Sigmoid colon (tissue), 6 donors: ENCODE measurements at regions not wholly inside any gene's neighbourhood (a gene's known extent, or its start where the extent isn't known, plus 50 kb on each side); places are given as distances from the start of the nearest gene placed in this dataset.

ENCODE experiments used
- DNase-seq: peaks from one replicate; pipeline ENCODE4 v3.0.0-alpha.2; 2019
- H3K27ac ChIP-seq, 4 donors: fragments of 200-600 bp; sonication (generic); one replicate each; pipeline ENCODE4 v1.5.1; 2016 to 2019; ENCODE audit warnings: mild to moderate bottlenecking in 1 of 4
- H3K27me3 ChIP-seq, 3 donors: fragments of 200-600 bp; sonication (generic); one replicate each; pipeline ENCODE4 v1.5.1; 2019; ENCODE audit warnings: mild to moderate bottlenecking in 1 of 3
- H3K36me3 ChIP-seq, 4 donors: fragments of 200-600 bp; sonication (generic); one replicate each; pipeline ENCODE4 v1.5.1; 2016 to 2019
- H3K4me1 ChIP-seq, 4 donors: fragments of 200-600 bp; sonication (generic); one replicate each; pipeline ENCODE4 v1.5.1; 2017 to 2019
- H3K4me3 ChIP-seq, 4 donors: fragments of 200-600 bp; sonication (generic); one replicate each; pipeline ENCODE4 v1.5.1; 2017 to 2019; ENCODE audit warnings: mild to moderate bottlenecking in 2 of 4, moderate library complexity in 1 of 4
- H3K9me3 ChIP-seq, 4 donors: fragments of 200-600 bp in 3 of 4; sonication (generic) in 3 of 4; one replicate each; pipeline versions ENCODE4 v1.5.1 to v1.6.1; 2013 to 2019
- EP300 ChIP-seq, 4 donors: sonication (generic); formaldehyde crosslinking; IDR thresholded peaks; one replicate each; pipeline ENCODE4 v1.6.1; 2017; ENCODE audit warnings: antibody characterized with exemption in 4 of 4
- POLR2A ChIP-seq, 2 donors: fragments of 450-650 bp; IDR thresholded peaks; one replicate each; pipeline ENCODE4 v1.6.1; 2016; ENCODE audit warnings: antibody characterized with exemption in 2 of 2, mild to moderate bottlenecking in 2 of 2, moderate library complexity in 2 of 2
- POLR2AphosphoS5 ChIP-seq, 4 donors: sonication (generic); formaldehyde crosslinking; IDR thresholded peaks; one replicate each; pipeline ENCODE4 v1.6.1; 2017; ENCODE audit warnings: antibody characterized with exemption in 4 of 4
- WGBS, 2 donors: extraction: QIAGEN DNeasy Blood & Tissue Kit; methylation state at CpG; one replicate each; pipeline ENCODE4 v1.1.7; 2013; 5-methylcytosine and 5-hydroxymethylcytosine counted together
- intact Hi-C: fragments of 100-400 bp; cut with DNase I; formaldehyde crosslinking; loops from one replicate; pipeline ENCODE4 v1.15.1; 2023
- TF ChIP-seq, protein P1 (sequence below), 4 experiments: fragments of 450-650 bp in 3 of 4; fragments of 200-600 bp in 1 of 4; IDR thresholded peaks; one replicate each; pipeline ENCODE4 v1.5.1; 2016 to 2019; ENCODE audit warnings: antibody characterized with exemption in 4 of 4, mild to moderate bottlenecking in 3 of 4, moderate library complexity in 2 of 4
- donor health status: healthy with polysubstance abuse.
- donor health status: healthy.

DNA sequence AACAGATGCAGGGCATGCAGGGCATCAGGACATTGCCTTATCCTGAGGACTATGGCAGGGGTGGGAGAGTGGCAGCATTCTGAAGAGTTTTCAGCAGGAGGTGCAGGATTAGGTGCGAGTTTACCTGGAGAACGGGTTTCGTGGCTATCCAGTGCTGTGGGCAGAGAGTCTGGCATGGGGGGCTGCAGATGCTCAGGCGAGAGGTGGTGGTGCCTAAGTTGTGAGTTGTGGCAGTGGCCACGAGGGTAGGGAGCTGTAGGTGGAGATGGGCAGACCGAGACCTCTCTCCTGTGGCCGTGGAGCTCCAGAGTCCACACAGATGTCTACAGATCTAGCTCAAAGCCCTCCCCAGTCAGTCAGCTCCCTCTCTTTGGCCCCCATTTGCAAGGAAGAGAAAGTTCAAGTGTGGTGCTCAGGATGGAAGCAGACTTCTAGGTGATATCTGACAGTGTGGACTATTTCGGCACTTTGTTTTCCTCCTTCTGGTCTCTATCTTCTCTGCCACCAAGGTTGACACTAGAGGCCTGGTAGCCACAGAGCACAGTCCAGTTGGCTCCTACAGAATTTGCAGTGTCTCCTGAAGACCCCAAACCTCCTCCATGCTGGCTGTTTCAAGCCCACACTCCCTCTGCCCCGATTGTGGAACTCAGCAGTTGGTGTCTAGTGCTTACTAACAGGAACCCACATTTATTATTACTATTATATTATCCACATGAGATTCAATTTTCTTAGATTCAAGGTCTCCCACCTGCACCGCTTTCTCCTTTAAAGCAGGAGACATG is 955.7 kb upstream of the ZNF722 start:
- no peaks in the 10 kb centered on the region for H3K4me1 ChIP-seq
- H3K36me3 ChIP-seq = no peaks in the 10 kb centered on the region
- intact Hi-C loops = no loop called here
- H3K4me3 ChIP-seq = no peak overlapping the region
- no peak for DNase-seq
- WGBS, 2 donors = 66 to 69% methylated on average over 10 of the region's 10 CpGs
- H3K9me3 ChIP-seq = peaks cover 0 to 29% (median 1%) of the 10 kb centered on the region in 4 donors
- H3K27me3 ChIP-seq = no peaks in the 10 kb centered on the region
- no peak overlapping the region for H3K27ac ChIP-seq
- TF ChIP-seq POLR2A (IDR thresholded peaks at IDR 0.05) (no peak), POLR2AphosphoS5 (IDR thresholded peaks at IDR 0.05) (no peak)

DNA sequence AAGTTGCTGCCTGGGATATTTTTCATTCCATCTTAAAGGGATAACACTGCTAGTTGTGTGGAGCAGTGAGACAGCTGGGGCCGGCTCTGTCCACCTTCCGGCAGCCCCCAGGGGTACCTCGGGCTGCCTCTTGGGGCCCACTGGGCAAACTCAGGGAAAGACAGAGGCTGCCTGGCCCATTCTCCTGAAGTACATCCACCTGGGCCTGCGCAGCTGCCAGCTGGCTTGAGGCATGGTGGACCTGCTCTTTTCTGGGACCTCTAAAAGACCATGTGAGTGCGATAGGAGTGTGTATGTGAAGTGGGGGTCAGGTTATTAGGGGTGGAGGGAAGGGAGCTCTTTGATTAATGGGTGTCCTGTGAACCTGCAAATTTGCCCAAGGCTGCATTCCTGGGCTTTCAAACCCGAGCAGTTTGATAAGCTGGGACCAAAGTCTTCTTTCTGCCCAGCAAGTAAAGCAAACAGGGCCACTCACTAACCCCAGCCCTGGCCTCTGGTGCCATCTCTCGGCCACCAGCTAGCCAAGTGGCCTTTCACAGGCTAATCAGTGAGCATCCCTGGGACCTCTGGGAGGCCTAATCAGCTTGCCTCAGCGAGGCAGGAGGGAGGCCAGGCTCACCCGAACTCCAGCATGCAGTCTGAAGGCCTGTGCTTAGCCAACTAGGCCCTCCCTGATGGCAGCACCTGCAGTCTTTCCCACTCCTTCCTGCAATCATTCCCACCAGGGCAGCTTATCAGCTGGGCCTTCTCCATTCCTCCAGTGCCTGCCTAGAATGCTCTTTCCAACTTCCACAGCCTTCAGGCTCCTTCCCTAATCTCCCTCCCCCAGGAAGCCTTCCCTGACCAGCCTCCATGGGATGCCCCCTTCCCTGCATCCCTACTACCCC is 954.7 kb upstream of the ZNF722 start:
- intact Hi-C loops = no loop called here
- TF ChIP-seq POLR2AphosphoS5 (IDR thresholded peaks at IDR 0.05) (no peak), POLR2A (IDR thresholded peaks at IDR 0.05) (no peak), EP300 (IDR thresholded peaks at IDR 0.05) (no peak)
- TF ChIP-seq, protein P1, sequence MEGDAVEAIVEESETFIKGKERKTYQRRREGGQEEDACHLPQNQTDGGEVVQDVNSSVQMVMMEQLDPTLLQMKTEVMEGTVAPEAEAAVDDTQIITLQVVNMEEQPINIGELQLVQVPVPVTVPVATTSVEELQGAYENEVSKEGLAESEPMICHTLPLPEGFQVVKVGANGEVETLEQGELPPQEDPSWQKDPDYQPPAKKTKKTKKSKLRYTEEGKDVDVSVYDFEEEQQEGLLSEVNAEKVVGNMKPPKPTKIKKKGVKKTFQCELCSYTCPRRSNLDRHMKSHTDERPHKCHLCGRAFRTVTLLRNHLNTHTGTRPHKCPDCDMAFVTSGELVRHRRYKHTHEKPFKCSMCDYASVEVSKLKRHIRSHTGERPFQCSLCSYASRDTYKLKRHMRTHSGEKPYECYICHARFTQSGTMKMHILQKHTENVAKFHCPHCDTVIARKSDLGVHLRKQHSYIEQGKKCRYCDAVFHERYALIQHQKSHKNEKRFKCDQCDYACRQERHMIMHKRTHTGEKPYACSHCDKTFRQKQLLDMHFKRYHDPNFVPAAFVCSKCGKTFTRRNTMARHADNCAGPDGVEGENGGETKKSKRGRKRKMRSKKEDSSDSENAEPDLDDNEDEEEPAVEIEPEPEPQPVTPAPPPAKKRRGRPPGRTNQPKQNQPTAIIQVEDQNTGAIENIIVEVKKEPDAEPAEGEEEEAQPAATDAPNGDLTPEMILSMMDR (IDR thresholded peaks at IDR 0.05) = no peak
- Histone ChIP-seq H3K4me3 (no peak overlapping the region), H3K36me3 (no peaks in the 10 kb centered on the region), H3K4me1 (no peaks in the 10 kb centered on the region), H3K9me3 (peaks cover 0 to 27% (median 1%) of the 10 kb centered on the region in 4 donors), H3K27me3 (no peaks in the 10 kb centered on the region), H3K27ac (no peak overlapping the region)
- no peak for DNase-seq
- WGBS, 2 donors = 56 to 68% methylated on average over 9 of the region's 9 CpGs

DNA sequence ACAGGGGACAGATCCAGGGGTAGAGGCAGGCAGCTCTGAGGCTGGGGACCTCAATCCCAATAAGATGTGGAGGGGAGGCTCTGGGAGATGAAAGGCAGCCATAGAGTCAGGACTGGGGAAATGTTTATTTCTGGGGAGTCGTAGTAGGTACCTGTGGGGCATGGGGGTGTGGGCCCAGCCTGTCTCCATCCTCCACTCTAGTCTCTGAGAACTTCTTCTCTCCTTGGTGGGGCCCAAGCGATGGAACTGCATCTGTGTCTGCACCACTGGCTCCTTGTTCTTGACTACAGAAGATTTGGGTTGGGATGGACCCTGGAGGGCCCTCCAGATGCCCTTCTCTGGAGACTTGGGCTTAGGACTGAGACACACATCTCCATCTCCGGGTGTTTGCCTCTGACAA is 953.9 kb upstream of the ZNF722 start:
- TF ChIP-seq POLR2AphosphoS5 (IDR thresholded peaks at IDR 0.05) (no peak), POLR2A (IDR thresholded peaks at IDR 0.05) (no peak), EP300 (IDR thresholded peaks at IDR 0.05) (no peak)
- TF ChIP-seq, protein P1 (IDR thresholded peaks at IDR 0.05) = no peak
- H3K4me1 ChIP-seq = no peaks in the 10 kb centered on the region
- no peak for DNase-seq
- no peaks in the 10 kb centered on the region for H3K27me3 ChIP-seq
- peaks cover 0 to 25% (median 1%) of the 10 kb centered on the region in 4 donors for H3K9me3 ChIP-seq
- H3K27ac ChIP-seq = no peak overlapping the region
- intact Hi-C loops = no loop called here
- 68 to 82% methylated on average over 3 of the region's 3 CpGs for WGBS, 2 donors
- no peak overlapping the region for H3K4me3 ChIP-seq
- no peaks in the 10 kb centered on the region for H3K36me3 ChIP-seq

DNA sequence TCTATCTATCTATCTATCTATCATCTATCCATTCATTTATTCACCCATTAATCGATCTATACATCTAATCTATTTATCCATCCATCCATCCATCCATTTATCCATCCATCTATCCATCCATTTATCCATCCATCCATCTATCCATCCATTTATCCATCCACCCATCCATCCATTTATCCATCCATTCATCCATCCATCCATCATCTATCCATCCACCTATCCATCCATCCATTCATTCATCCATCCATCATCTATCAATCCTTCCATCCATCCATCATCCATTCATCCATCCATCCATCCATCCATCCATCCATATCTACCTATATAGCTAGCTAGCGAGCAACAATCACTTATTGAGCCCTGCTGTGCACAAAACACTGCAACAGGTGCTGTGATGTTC is 953.1 kb upstream of the ZNF722 start:
- peaks cover 0 to 25% (median 1%) of the 10 kb centered on the region in 4 donors for H3K9me3 ChIP-seq
- TF ChIP-seq POLR2A (IDR thresholded peaks at IDR 0.05) = no peak
- TF ChIP-seq POLR2AphosphoS5 (IDR thresholded peaks at IDR 0.05) = no peak
- TF ChIP-seq EP300 (IDR thresholded peaks at IDR 0.05) = no peak
- TF ChIP-seq, protein P1 (IDR thresholded peaks at IDR 0.05) = no peak
- WGBS, 2 donors = 34 to 41% methylated on average over 2 of the region's 2 CpGs
- no peaks in the 10 kb centered on the region for H3K4me1 ChIP-seq
- H3K27ac ChIP-seq = no peak overlapping the region
- no peak overlapping the region for H3K4me3 ChIP-seq
- DNase-seq = no peak
- no peaks in the 10 kb centered on the region for H3K27me3 ChIP-seq
- H3K36me3 ChIP-seq = no peaks in the 10 kb centered on the region
- intact Hi-C loops = no loop called here

DNA sequence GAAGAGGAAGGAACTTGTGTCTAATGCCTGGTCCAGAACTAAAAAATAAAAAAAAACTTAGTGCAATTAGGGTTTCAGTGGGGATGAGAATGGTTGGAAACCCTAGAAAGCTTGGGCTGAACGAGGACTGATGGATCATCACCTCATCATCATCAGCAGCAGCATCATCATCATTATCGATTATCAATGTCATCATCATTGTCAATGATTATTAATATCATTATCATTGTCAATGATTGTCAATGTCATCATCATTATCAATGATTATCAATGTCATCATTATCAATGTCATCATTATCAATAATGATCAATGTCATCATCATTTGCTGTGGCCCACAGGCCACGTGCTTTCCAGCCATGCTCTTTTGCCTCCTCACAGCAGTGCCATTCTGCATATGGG is 952.0 kb upstream of the ZNF722 start:
- TF ChIP-seq EP300 (IDR thresholded peaks at IDR 0.05) = no peak
- TF ChIP-seq, protein P1 (IDR thresholded peaks at IDR 0.05) = no peak
- TF ChIP-seq POLR2A (IDR thresholded peaks at IDR 0.05) = no peak
- no peak for TF ChIP-seq POLR2AphosphoS5 (IDR thresholded peaks at IDR 0.05)
- Histone ChIP-seq H3K27me3 (no peaks in the 10 kb centered on the region), H3K9me3 (peaks cover 0 to 25% (median 0%) of the 10 kb centered on the region in 4 donors), H3K27ac (no peak overlapping the region), H3K4me3 (no peak overlapping the region), H3K4me1 (no peaks in the 10 kb centered on the region), H3K36me3 (no peaks in the 10 kb centered on the region)
- DNase-seq = no peak
- WGBS, 2 donors = 74 to 76% methylated on average over 3 of the region's 3 CpGs
- intact Hi-C loops = no loop called here
